ENCODE measurements at regions not wholly inside any gene's neighbourhood (a gene's known extent, or its start where the extent isn't known, plus 50 kb on each side); places are given as distances from the start of the nearest gene placed in this dataset.

- H3K36me3 ChIP-seq (ENCODE audit: insufficient read depth, low read length) = no peaks in the 10 kb centered on the region
- peaks cover 25% of the 10 kb centered on the region for H3K4me1 ChIP-seq (ENCODE audit: insufficient read depth, low read length)
- no peak overlapping the region for H3K9ac ChIP-seq (ENCODE audit: low read depth, low read length)
- no peaks in the 10 kb centered on the region for H3K9me3 ChIP-seq (ENCODE audit: control insufficient read depth, insufficient read depth, low read length)
Measured at GRCh38 chr17:79211061-79211770, 136.6 kb downstream of the ENGASE start.

GRCh38 chr17:79210638-79211037, 136.0 kb downstream of the ENGASE start:
- Histone ChIP-seq H3K9me3 (ENCODE audit: control insufficient read depth, insufficient read depth, low read length) (no peaks in the 10 kb centered on the region), H3K9ac (ENCODE audit: low read depth, low read length) (no peak overlapping the region), H3K4me1 (ENCODE audit: insufficient read depth, low read length) (peaks cover 25% of the 10 kb centered on the region), H3K36me3 (ENCODE audit: insufficient read depth, low read length) (no peaks in the 10 kb centered on the region)

- Histone ChIP-seq H3K9me3 (ENCODE audit: control insufficient read depth, insufficient read depth, low read length) (no peaks in the 10 kb centered on the region), H3K36me3 (ENCODE audit: insufficient read depth, low read length) (no peaks in the 10 kb centered on the region), H3K9ac (ENCODE audit: low read depth, low read length) (no peak overlapping the region), H3K4me1 (ENCODE audit: insufficient read depth, low read length) (peaks cover 9% of the 10 kb centered on the region; the same call in 1 of the 2 replicates)
Measured at GRCh38 chr17:79207960-79208359, 133.3 kb downstream of the ENGASE start.

GRCh38 chr17:79205688-79206205, 131.1 kb downstream of the ENGASE start:
- Histone ChIP-seq H3K4me1 (ENCODE audit: insufficient read depth, low read length) (peaks cover 21% of the 10 kb centered on the region), H3K36me3 (ENCODE audit: insufficient read depth, low read length) (no peaks in the 10 kb centered on the region), H3K9ac (ENCODE audit: low read depth, low read length) (no peak overlapping the region), H3K9me3 (ENCODE audit: control insufficient read depth, insufficient read depth, low read length) (no peaks in the 10 kb centered on the region)

GRCh38 chr17:79204261-79204660, 129.6 kb downstream of the ENGASE start:
- Histone ChIP-seq H3K4me1 (ENCODE audit: insufficient read depth, low read length) (peaks cover 25% of the 10 kb centered on the region), H3K9ac (ENCODE audit: low read depth, low read length) (no peak overlapping the region), H3K9me3 (ENCODE audit: control insufficient read depth, insufficient read depth, low read length) (no peaks in the 10 kb centered on the region), H3K36me3 (ENCODE audit: insufficient read depth, low read length) (no peaks in the 10 kb centered on the region)

- Histone ChIP-seq H3K36me3 (ENCODE audit: insufficient read depth, low read length) (no peaks in the 10 kb centered on the region), H3K4me1 (ENCODE audit: insufficient read depth, low read length) (peaks cover 25% of the 10 kb centered on the region), H3K9me3 (ENCODE audit: control insufficient read depth, insufficient read depth, low read length) (no peaks in the 10 kb centered on the region), H3K9ac (ENCODE audit: low read depth, low read length) (no peak overlapping the region)
Measured at GRCh38 chr17:79203657-79204056, 129.0 kb downstream of the ENGASE start.

GRCh38 chr17:79203016-79203415, 128.4 kb downstream of the ENGASE start:
- no peaks in the 10 kb centered on the region for H3K9me3 ChIP-seq (ENCODE audit: control insufficient read depth, insufficient read depth, low read length)
- peaks cover 25% of the 10 kb centered on the region for H3K4me1 ChIP-seq (ENCODE audit: insufficient read depth, low read length)
- no peak overlapping the region for H3K9ac ChIP-seq (ENCODE audit: low read depth, low read length)
- no peaks in the 10 kb centered on the region for H3K36me3 ChIP-seq (ENCODE audit: insufficient read depth, low read length)

GRCh38 chr17:79202480-79202879, 127.9 kb downstream of the ENGASE start:
- H3K9me3 ChIP-seq (ENCODE audit: control insufficient read depth, insufficient read depth, low read length) = no peaks in the 10 kb centered on the region
- peaks cover 25% of the 10 kb centered on the region for H3K4me1 ChIP-seq (ENCODE audit: insufficient read depth, low read length)
- no peak overlapping the region for H3K9ac ChIP-seq (ENCODE audit: low read depth, low read length)
- H3K36me3 ChIP-seq (ENCODE audit: insufficient read depth, low read length) = no peaks in the 10 kb centered on the region

DNA sequence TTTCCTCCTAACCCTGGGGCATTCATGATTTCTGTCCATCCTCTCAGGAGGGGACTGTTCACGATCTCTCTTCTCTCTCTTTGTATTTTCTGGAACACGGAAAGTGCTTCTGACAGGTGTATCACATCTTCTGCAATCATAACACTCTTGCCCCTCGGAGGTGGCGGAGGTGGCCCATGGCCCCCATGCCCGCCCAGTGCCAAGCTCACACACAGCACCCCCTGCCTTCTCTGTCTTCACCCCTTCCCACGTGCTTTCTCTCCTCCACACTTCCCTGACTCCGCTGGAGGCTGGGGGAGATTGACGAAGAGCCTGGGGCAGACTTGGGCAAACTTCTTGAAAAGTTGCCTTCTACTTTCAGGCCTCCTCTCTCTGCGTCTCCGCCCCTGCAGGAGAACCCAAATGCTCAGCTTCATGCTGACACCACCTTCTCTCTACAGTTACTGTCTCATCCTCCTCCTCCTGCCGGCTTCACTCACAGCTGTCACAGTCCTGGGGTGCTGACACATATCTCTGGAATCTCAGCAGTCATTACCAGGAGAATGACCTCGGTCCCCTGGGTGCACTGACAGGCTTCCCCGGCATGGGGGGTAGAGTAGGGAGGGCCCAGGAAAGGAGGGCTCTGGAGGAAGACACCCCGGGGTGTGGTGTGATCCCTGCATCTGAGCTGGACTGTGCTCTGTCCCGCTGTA, 127.1 kb downstream of the ENGASE start:
- no peak overlapping the region for H3K9ac ChIP-seq (ENCODE audit: low read depth, low read length)
- no peaks in the 10 kb centered on the region for H3K9me3 ChIP-seq (ENCODE audit: control insufficient read depth, insufficient read depth, low read length)
- H3K36me3 ChIP-seq (ENCODE audit: insufficient read depth, low read length) = no peaks in the 10 kb centered on the region
- peaks cover 25% of the 10 kb centered on the region for H3K4me1 ChIP-seq (ENCODE audit: insufficient read depth, low read length)

- H3K9me3 ChIP-seq (ENCODE audit: control insufficient read depth, insufficient read depth, low read length) = no peaks in the 10 kb centered on the region
- peaks cover 25% of the 10 kb centered on the region for H3K4me1 ChIP-seq (ENCODE audit: insufficient read depth, low read length)
- no peak overlapping the region for H3K9ac ChIP-seq (ENCODE audit: low read depth, low read length)
- no peaks in the 10 kb centered on the region for H3K36me3 ChIP-seq (ENCODE audit: insufficient read depth, low read length)
Measured at GRCh38 chr17:79201119-79201518, 126.5 kb downstream of the ENGASE start.

GRCh38 chr17:79196913-79197312, 122.3 kb downstream of the ENGASE start:
- peaks cover 23% of the 10 kb centered on the region for H3K4me1 ChIP-seq (ENCODE audit: insufficient read depth, low read length)

GRCh38 chr17:79192503-79193351, 118.1 kb downstream of the ENGASE start:
- peaks cover 17% of the 10 kb centered on the region for H3K4me1 ChIP-seq (ENCODE audit: insufficient read depth, low read length)
- H3K9me3 ChIP-seq (ENCODE audit: control insufficient read depth, insufficient read depth, low read length) = no peaks in the 10 kb centered on the region
- no peaks in the 10 kb centered on the region for H3K36me3 ChIP-seq (ENCODE audit: insufficient read depth, low read length)
- no peak overlapping the region for H3K9ac ChIP-seq (ENCODE audit: low read depth, low read length)

More at GRCh38 chr17:79196913-79197312, 122.3 kb downstream of the ENGASE start:
- no peak overlapping the region for H3K9ac ChIP-seq (ENCODE audit: low read depth, low read length)
- no peaks in the 10 kb centered on the region for H3K9me3 ChIP-seq (ENCODE audit: control insufficient read depth, insufficient read depth, low read length)
- no peaks in the 10 kb centered on the region for H3K36me3 ChIP-seq (ENCODE audit: insufficient read depth, low read length)

DNA sequence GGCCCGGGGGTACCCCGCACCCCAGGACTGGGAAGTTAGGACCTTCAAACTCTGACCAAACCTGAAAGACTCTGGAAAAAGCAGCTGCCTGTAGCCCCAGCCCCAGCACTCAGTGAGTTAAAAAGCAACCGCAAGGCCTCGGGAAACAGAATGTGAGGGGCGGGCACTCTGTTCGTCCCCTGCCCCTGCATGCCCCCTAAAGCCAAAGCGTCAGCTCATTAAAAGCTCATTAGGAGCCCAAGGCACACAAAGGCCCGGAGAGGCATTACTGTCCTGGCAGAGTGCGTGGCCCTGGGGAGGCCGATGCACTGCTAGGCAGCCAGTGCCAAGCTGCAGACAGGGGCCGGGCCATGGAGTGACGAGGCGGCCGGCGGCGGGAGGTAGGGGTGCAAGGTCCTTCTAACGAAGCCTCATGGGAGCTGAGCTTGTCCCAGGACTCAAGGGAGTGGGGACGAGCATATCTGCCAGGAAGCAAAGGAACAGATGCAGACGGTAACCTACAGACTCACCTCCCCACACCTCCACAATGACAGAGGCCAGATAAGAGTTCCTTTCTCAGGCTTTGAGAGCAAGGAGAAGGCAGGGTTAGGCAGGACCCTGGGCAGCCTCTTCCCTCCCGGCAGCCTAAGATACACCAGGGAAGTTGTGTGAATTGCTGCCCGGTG, 116.8 kb downstream of the ENGASE start:
- no peaks in the 10 kb centered on the region for H3K36me3 ChIP-seq (ENCODE audit: insufficient read depth, low read length)
- H3K9me3 ChIP-seq (ENCODE audit: control insufficient read depth, insufficient read depth, low read length) = no peaks in the 10 kb centered on the region
- H3K4me1 ChIP-seq (ENCODE audit: insufficient read depth, low read length) = peaks cover 17% of the 10 kb centered on the region
- no peak overlapping the region for H3K9ac ChIP-seq (ENCODE audit: low read depth, low read length)

GRCh38 chr17:79189305-79189704, 114.7 kb downstream of the ENGASE start:
- no peak overlapping the region for H3K9ac ChIP-seq (ENCODE audit: low read depth, low read length)
- H3K9me3 ChIP-seq (ENCODE audit: control insufficient read depth, insufficient read depth, low read length) = no peaks in the 10 kb centered on the region
- no peaks in the 10 kb centered on the region for H3K36me3 ChIP-seq (ENCODE audit: insufficient read depth, low read length)
- peaks cover 17% of the 10 kb centered on the region for H3K4me1 ChIP-seq (ENCODE audit: insufficient read depth, low read length)
